GM10266 (cell line): ENCODE measurements at regions not wholly inside any gene's neighbourhood (a gene's known extent, or its start where the extent isn't known, plus 50 kb on each side); places are given as distances from the start of the nearest gene placed in this dataset.
A peak's percentile ranks its signal among the peaks of the same experiment; 100 is the strongest.

Source experiments
- DNase-seq: peaks from one replicate; pipeline ENCODE4 v3.0.0; 2012; ENCODE audit errors: extremely low spot score
- TF ChIP-seq, protein P1 (sequence below): IDR thresholded peaks from 2 replicates; pipeline ENCODE4 v1.5.1; 2012; ENCODE audit warnings: mild to moderate bottlenecking, low read depth; ENCODE audit not compliant: control insufficient read depth, insufficient read depth; ENCODE audit errors: missing control alignments

- DNase-seq, result no peak
- TF ChIP-seq, protein P1, sequence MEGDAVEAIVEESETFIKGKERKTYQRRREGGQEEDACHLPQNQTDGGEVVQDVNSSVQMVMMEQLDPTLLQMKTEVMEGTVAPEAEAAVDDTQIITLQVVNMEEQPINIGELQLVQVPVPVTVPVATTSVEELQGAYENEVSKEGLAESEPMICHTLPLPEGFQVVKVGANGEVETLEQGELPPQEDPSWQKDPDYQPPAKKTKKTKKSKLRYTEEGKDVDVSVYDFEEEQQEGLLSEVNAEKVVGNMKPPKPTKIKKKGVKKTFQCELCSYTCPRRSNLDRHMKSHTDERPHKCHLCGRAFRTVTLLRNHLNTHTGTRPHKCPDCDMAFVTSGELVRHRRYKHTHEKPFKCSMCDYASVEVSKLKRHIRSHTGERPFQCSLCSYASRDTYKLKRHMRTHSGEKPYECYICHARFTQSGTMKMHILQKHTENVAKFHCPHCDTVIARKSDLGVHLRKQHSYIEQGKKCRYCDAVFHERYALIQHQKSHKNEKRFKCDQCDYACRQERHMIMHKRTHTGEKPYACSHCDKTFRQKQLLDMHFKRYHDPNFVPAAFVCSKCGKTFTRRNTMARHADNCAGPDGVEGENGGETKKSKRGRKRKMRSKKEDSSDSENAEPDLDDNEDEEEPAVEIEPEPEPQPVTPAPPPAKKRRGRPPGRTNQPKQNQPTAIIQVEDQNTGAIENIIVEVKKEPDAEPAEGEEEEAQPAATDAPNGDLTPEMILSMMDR, result no peak
Measured at GRCh38 chr18:60508108-60508507, 135.5 kb upstream of the MC4R start.

DNA sequence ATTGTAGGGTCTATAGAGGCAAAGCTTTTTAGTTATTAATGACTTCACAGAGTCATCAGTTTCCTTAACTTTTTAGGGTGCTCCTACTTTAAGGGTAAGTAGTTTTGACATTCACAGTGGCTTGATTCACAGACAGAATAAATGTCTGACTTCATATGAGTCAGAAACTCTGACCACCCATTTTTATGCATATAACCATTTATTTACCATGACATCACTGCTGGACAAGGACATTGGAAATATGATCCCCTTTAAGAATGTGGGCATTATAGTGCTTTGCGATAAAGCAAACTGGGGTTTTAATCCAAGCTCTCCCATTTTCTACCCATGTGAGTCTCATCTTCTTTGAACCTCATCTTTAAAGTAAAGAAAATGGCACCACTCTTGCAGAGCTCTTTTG, 162.0 kb upstream of the MC4R start:
- DNase-seq, result no peak

DNA sequence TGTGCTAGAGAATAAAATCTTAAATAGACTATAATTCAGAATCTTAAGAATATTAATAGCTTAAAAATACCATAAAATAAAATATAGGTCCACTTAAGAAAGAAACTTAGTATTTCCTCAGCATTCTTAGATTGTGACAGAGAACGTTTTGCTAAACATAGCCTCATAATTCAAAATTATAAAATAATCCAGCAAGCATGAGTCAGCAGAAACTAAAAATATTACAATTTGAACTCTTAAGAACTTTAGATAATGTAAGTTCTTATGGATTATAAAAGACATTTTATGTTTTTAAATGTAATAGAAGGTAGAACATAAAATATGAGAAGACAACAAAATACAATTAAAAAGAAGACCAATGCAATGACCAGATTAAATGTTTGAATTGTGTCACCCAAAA, 164.5 kb upstream of the MC4R start:
- DNase-seq, result no peak
- TF ChIP-seq, protein P1, result no peak

More for the DNA sequence above, 162.0 kb upstream of the MC4R start:
- TF ChIP-seq, protein P1, result no peak

GRCh38 chr18:60538891-60539290, 166.3 kb upstream of the MC4R start:
- DNase-seq, result no peak
- TF ChIP-seq, protein P1, result no peak

DNA sequence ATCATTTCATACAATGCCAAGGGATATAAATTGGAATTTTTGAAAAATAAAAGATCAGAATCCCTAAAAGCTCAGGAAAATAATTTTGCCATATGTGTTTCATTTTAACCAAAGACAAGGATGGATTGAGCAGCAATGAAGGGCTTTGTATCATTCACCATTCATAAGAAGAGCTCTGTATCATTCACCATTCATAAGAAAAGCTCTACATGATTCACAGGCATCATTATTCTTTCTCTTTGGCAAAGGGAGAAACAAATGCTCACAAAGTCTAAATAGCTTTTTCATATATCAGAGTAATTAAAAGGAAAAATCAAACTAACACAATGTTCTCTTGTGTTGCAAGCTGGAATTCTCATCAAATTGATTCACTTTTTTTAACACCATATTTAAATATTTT, 169.1 kb upstream of the MC4R start:
- TF ChIP-seq, protein P1, result no peak
- no peak for DNase-seq

GRCh38 chr18:60543646-60544045, 171.1 kb upstream of the MC4R start:
- TF ChIP-seq, protein P1, result no peak
- no peak for DNase-seq

DNA sequence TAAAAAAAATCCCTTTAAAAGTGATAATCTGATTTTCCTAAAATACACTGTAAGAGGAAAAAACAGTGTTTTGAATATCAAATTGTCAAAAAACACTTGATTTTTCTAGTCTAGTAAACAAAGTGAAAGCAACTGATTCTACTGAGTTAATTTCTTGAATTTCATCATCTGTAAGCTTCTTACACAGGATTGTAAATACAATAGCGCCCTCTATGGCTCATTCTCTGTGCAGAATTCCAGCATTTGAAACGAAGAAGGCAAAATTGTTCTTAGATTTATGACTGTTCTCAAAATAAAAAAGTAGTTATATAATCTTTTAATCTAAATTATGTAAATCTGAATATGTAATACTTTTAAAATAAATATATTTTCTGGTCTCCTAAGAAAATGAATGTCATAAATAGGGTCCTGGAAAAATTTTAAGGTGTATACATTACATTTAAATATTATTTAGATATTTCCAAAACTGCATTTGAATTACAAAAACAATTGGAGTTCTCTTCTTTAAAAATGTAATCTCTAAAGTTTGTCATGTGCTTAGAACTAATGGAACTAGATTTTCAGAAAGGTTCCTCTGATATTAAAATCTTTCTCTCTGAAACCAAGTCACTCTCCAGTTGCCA, 176.9 kb upstream of the MC4R start:
- peak; percentile 14 for DNase-seq
- TF ChIP-seq, protein P1, result peak; percentile 73
